ENCODE measurements at regions not wholly inside any gene's neighbourhood (a gene's known extent, or its start where the extent isn't known, plus 50 kb on each side); places are given as distances from the start of the nearest gene placed in this dataset.

- TF ChIP-seq CTCF (IDR thresholded peaks at IDR 0.05; ENCODE audit: poor library complexity) (no peak), EZH2phosphoT487 (IDR thresholded peaks at IDR 0.05; ENCODE audit: low read depth, severe bottlenecking, unreplicated experiment) (no peak)
Observed at GRCh38 chr11:70667767-70668166, 269.4 kb downstream of the CTTN start.
